HCT116 (cell line): ENCODE measurements at regions not wholly inside any gene's neighbourhood (a gene's known extent, or its start where the extent isn't known, plus 50 kb on each side); places are given as distances from the start of the nearest gene placed in this dataset.

Experiments
- EGR1 ChIP-seq: IDR thresholded peaks from 2 replicates; pipeline ENCODE4 v1.6.1; 2012; ENCODE audit warnings: low read depth
- JUND ChIP-seq: IDR thresholded peaks from 2 replicates; pipeline ENCODE4 v1.6.1; 2012
- POLR2A ChIP-seq: IDR thresholded peaks from 2 replicates; pipeline ENCODE4 v1.7.0; 2011; ENCODE audit warnings: borderline replicate concordance; ENCODE audit not compliant: insufficient read depth, insufficient read length; ENCODE audit errors: extremely low read depth
- POLR2AphosphoS5 ChIP-seq: IDR thresholded peaks from 2 replicates; pipeline ENCODE4 v1.6.1; 2011; ENCODE audit warnings: mild to moderate bottlenecking, low read depth, low read length, moderate library complexity
- RAD21 ChIP-seq: IDR thresholded peaks from 2 replicates; pipeline ENCODE4 v1.6.1; 2012; ENCODE audit warnings: low read depth, mild to moderate bottlenecking
- TCF7L2 ChIP-seq: IDR thresholded peaks from 2 replicates; pipeline ENCODE4 v1.7.0; 2011; ENCODE audit warnings: borderline replicate concordance, inconsistent platforms; ENCODE audit not compliant: insufficient read depth, insufficient read length; ENCODE audit errors: extremely low read depth
- YY1 ChIP-seq: IDR thresholded peaks from 2 replicates; pipeline ENCODE4 v1.6.1; 2011; ENCODE audit warnings: low read length, low read depth, moderate library complexity, mild to moderate bottlenecking; ENCODE audit not compliant: insufficient replicate concordance; ENCODE audit errors: extremely low read depth
- ZFX ChIP-seq: fragments of 450-650 bp; IDR thresholded peaks from 2 replicates; pipeline ENCODE4 v1.6.1; 2017
- TF ChIP-seq, protein P1 (sequence below): IDR thresholded peaks from 2 replicates; pipeline ENCODE4 v1.6.1; 2012
- TF ChIP-seq, protein P2 (sequence below), 3 experiments: fragments of 200-600 bp in 1 of 3; sonication (generic) in 1 of 3; IDR thresholded peaks in 2 of 3; conservative IDR thresholded peaks in 1 of 3; 2 replicates each; pipeline ENCODE4 v1.5.1; 2012 to 2017; ENCODE audit warnings: low read depth in 2 of 3, low read length in 2 of 3, antibody characterized with exemption in 1 of 3, borderline replicate concordance in 1 of 3, control low read depth in 1 of 3, mild to moderate bottlenecking in 1 of 3, mixed read lengths in 1 of 3, mixed run types in 1 of 3, moderate library complexity in 1 of 3; ENCODE audit not compliant: insufficient read depth in 1 of 3
- TF ChIP-seq, protein P3 (sequence below): IDR thresholded peaks from 2 replicates; pipeline ENCODE4 v1.6.1; 2012
- TF ChIP-seq, protein P4 (sequence below): IDR thresholded peaks from 2 replicates; pipeline ENCODE4 v1.6.1; 2011; ENCODE audit warnings: mild to moderate bottlenecking, low read length, moderate library complexity; ENCODE audit not compliant: insufficient replicate concordance; ENCODE audit errors: extremely low read depth
- TF ChIP-seq, protein P5 (sequence below): IDR thresholded peaks from 2 replicates; pipeline ENCODE4 v1.6.1; 2012; ENCODE audit warnings: low read depth

DNA sequence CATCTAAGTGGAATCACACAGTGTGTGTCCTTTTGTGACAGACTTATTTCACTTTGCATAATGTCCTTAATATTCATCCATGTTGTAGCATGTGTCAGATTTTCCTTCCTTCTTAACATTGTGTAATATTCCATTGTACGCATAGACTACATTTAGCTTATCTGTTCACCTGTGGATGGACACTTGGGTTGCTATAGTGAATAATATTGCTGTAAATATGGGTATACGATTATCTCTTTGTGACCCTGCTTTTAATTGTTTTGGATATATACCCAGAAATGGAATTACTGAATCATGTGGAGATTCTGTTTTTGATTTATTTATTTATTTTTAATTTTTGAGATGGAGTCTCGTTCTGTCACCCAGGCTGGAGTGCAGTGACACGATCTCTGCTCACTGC lies 63.0 kb upstream of the ATP5PO start:
- TF ChIP-seq, protein P1, sequence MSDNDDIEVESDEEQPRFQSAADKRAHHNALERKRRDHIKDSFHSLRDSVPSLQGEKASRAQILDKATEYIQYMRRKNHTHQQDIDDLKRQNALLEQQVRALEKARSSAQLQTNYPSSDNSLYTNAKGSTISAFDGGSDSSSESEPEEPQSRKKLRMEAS = no peak
- TF ChIP-seq EGR1 (no peak), POLR2A (no peak), TCF7L2 (no peak), POLR2AphosphoS5 (no peak), JUND (no peak), YY1 (no peak), ZFX (no peak), RAD21 (no peak)
- TF ChIP-seq, protein P2, sequence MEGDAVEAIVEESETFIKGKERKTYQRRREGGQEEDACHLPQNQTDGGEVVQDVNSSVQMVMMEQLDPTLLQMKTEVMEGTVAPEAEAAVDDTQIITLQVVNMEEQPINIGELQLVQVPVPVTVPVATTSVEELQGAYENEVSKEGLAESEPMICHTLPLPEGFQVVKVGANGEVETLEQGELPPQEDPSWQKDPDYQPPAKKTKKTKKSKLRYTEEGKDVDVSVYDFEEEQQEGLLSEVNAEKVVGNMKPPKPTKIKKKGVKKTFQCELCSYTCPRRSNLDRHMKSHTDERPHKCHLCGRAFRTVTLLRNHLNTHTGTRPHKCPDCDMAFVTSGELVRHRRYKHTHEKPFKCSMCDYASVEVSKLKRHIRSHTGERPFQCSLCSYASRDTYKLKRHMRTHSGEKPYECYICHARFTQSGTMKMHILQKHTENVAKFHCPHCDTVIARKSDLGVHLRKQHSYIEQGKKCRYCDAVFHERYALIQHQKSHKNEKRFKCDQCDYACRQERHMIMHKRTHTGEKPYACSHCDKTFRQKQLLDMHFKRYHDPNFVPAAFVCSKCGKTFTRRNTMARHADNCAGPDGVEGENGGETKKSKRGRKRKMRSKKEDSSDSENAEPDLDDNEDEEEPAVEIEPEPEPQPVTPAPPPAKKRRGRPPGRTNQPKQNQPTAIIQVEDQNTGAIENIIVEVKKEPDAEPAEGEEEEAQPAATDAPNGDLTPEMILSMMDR (IDR thresholded peaks at IDR 0.05 in 2 of 3, conservative IDR thresholded peaks at IDR 0.05 in 1 of 3; ENCODE audit: borderline replicate concordance in 1 of 3, insufficient read depth in 1 of 3, low read depth in 2 of 3, low read length in 2 of 3) = no peak
- TF ChIP-seq, protein P3, sequence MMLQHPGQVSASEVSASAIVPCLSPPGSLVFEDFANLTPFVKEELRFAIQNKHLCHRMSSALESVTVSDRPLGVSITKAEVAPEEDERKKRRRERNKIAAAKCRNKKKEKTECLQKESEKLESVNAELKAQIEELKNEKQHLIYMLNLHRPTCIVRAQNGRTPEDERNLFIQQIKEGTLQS = no peak
- TF ChIP-seq, protein P4, sequence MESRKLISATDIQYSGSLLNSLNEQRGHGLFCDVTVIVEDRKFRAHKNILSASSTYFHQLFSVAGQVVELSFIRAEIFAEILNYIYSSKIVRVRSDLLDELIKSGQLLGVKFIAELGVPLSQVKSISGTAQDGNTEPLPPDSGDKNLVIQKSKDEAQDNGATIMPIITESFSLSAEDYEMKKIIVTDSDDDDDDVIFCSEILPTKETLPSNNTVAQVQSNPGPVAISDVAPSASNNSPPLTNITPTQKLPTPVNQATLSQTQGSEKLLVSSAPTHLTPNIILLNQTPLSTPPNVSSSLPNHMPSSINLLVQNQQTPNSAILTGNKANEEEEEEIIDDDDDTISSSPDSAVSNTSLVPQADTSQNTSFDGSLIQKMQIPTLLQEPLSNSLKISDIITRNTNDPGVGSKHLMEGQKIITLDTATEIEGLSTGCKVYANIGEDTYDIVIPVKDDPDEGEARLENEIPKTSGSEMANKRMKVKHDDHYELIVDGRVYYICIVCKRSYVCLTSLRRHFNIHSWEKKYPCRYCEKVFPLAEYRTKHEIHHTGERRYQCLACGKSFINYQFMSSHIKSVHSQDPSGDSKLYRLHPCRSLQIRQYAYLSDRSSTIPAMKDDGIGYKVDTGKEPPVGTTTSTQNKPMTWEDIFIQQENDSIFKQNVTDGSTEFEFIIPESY = no peak
- TF ChIP-seq, protein P5, sequence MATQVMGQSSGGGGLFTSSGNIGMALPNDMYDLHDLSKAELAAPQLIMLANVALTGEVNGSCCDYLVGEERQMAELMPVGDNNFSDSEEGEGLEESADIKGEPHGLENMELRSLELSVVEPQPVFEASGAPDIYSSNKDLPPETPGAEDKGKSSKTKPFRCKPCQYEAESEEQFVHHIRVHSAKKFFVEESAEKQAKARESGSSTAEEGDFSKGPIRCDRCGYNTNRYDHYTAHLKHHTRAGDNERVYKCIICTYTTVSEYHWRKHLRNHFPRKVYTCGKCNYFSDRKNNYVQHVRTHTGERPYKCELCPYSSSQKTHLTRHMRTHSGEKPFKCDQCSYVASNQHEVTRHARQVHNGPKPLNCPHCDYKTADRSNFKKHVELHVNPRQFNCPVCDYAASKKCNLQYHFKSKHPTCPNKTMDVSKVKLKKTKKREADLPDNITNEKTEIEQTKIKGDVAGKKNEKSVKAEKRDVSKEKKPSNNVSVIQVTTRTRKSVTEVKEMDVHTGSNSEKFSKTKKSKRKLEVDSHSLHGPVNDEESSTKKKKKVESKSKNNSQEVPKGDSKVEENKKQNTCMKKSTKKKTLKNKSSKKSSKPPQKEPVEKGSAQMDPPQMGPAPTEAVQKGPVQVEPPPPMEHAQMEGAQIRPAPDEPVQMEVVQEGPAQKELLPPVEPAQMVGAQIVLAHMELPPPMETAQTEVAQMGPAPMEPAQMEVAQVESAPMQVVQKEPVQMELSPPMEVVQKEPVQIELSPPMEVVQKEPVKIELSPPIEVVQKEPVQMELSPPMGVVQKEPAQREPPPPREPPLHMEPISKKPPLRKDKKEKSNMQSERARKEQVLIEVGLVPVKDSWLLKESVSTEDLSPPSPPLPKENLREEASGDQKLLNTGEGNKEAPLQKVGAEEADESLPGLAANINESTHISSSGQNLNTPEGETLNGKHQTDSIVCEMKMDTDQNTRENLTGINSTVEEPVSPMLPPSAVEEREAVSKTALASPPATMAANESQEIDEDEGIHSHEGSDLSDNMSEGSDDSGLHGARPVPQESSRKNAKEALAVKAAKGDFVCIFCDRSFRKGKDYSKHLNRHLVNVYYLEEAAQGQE = no peak
